ENCODE measurements at regions not wholly inside any gene's neighbourhood (a gene's known extent, or its start where the extent isn't known, plus 50 kb on each side); places are given as distances from the start of the nearest gene placed in this dataset.
A peak's percentile ranks its signal among the peaks of the same experiment; 100 is the strongest.

DNA sequence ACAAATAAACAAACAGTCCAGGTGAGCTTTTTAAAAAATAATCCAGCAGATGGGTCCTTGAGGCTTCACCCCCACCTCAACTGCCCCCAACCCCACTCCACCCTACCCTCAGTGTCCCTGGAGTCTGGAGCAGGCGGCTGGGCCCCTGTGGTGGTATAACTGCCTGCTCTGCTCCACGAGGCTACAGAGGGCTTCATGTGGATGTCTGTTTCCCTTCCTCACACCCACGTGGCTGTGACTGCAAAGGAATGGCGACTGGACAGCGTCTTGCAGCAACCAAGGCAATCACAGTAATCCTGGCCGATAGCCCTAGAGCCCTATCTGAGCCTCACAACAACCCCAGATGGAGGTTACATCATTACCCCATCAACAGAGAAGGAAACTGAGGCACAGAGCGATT lies 76.5 kb downstream of the SLC2A10 start:
- no peak for TF ChIP-seq POLR2A (IDR thresholded peaks at IDR 0.05; ENCODE audit: low read length)
- TF ChIP-seq GATA1 (IDR thresholded peaks at IDR 0.05; ENCODE audit: low read depth, low read length) = no peak
- DNase-seq = no peak

GRCh38 chr20:46786566-46786965 lies 77.1 kb downstream of the SLC2A10 start:
- no peak for DNase-seq
- TF ChIP-seq GATA1 (IDR thresholded peaks at IDR 0.05; ENCODE audit: low read depth, low read length) (no peak), POLR2A (IDR thresholded peaks at IDR 0.05; ENCODE audit: low read length) (no peak)

- DNase-seq = no peak
- TF ChIP-seq POLR2A (IDR thresholded peaks at IDR 0.05; ENCODE audit: low read length) = no peak
Measured at GRCh38 chr20:46787991-46788762, 78.7 kb downstream of the SLC2A10 start.

DNA sequence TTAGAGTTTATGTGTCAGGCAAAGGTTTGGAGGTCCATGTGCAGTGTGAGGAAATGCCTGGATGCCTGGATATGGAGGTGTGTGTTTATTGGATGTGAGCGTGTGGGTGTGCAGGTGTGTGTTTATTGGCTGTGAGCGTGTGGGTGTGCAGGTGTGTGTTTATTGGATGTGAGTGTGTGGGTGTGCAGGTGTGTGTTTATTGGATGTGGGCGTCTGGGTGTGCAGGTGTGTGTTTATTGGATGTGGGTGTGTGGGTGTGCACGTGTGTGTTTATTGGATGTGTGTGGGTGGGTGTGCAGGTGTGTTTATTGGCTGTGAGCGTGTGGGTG lies 79.3 kb downstream of the SLC2A10 start:
- peak in 1 of 2 experiments; percentile 7 for DNase-seq

DNA sequence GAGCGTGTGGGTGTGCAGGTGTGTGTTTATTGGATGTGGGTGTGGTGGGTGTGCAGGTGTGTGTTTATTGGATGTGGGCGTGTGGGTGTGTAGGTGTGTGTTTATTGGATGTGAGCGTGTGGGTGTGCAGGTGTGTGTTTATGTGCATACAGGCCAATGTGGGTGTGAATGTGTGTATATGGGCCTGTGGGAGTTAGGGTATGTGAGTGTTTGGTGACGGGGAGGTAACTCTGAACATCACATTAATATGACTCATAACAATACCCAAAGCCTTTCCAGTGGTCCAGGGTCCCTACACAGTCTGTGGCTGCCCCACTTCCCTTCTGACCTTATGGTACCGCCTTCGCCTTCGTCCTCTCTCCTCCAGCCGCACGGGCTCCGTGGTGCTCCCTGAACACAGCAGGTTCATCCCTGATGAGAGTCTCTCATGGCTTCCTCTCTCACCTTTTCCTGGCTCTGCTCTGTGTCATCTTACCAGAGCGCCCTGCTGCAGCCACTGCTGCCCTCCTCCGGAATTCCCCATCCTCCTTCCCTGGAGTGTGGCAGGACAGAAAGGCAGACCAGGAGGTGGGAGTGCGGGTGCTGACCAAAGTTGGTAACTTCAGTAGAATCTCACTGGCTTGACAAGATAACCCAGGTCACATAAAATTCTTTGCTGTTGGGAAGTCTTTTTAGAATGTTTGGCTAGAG lies 80.0 kb downstream of the SLC2A10 start:
- DNase-seq = no peak
- TF ChIP-seq POLR2A (IDR thresholded peaks at IDR 0.05; ENCODE audit: low read length) = no peak
- no peak for TF ChIP-seq GATA1 (IDR thresholded peaks at IDR 0.05; ENCODE audit: low read depth, low read length)

DNA sequence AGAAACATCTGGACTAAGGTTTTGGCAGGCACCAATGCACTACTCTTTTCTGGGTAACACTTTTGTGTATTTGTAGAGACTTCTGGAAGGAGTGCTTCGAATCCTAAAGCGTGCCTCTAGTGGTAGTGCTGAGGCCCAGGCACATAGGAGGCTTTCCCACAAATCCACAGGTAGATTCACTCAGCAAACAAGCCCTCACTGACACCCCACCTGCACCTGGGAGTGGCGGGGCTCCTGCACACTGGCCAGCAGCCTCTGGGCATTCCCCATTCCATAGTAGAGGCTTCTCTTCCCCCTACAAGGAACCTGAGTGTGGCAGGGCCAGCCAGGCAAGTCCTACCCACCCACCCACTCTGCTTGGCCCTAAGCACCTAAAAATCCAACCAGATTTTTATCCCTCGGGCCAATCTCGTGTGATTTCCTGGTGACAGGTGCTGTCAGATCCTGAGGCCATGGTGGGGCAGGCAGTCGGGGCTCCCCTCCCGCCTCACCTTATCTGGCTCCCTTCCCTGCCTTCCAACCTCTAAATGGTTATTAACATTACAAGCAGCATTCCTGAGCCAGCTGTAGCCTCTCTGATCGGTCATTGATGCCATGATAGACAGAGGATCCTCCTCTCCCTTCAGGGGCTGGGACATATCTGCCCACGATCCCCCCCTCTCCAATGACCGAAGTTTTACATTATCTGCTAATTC lies 82.4 kb downstream of the SLC2A10 start:
- DNase-seq = no peak
- no peak for TF ChIP-seq POLR2A (IDR thresholded peaks at IDR 0.05; ENCODE audit: low read length)
- TF ChIP-seq GATA1 (IDR thresholded peaks at IDR 0.05; ENCODE audit: low read depth, low read length) = no peak

DNA sequence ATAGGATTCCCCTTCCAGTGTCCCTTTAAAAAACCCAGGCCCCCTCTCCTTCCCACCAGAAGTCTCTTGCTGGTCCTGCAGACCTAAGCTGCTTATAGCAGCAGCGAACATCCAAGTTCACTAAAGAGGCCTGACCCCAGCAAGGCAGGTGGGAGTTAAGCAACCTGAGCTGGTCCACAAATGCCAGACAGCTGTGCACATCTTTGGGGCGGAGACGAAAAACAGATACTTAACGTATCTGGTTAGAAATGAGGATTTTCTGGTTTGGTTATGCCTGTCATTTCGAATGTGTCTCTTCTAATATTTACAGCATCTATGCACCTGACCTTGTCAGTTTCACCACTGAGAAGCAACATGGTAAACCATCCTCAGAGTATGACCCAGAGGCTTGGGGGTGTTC lies 87.8 kb downstream of the SLC2A10 start:
- no peak for TF ChIP-seq GATA1 (IDR thresholded peaks at IDR 0.05; ENCODE audit: low read depth, low read length)
- TF ChIP-seq POLR2A (IDR thresholded peaks at IDR 0.05; ENCODE audit: low read length) = no peak

GRCh38 chr20:46798430-46798829 lies 89.0 kb downstream of the SLC2A10 start:
- TF ChIP-seq GATA1 (IDR thresholded peaks at IDR 0.05; ENCODE audit: low read depth, low read length) (no peak), POLR2A (IDR thresholded peaks at IDR 0.05; ENCODE audit: low read length) (no peak)
- no peak for DNase-seq

More for the DNA sequence above, 87.8 kb downstream of the SLC2A10 start:
- DNase-seq = no peak

DNA sequence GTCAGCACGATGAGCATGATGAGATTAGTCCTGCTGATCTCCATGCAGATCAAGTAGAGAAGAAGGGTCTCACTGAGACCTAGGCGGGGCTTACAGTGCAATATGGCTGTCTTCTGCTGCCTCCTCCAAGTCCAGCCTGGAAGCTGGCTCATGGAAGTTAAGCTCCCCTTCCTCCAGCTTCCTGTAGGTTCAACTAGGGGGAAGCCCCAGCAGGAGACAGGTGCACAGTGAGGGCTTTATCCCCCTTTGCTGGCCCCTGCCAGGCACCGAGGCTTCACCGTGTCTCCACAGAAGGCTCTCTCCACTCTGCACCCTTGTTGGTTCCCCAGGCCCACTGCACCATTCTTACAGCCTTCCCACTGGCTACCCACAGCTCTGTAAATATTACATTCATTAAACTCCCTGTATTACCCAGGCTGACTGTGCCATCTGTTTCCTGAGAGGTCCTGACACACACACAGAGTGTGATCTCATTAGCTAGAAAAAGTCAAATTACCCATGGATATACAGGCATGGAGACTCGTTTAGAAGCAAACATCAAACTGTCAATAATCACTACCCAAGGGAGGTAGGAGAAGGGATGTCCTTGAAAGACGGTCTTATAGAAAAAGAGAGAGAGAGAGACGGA lies 90.4 kb downstream of the SLC2A10 start:
- no peak for TF ChIP-seq POLR2A (IDR thresholded peaks at IDR 0.05; ENCODE audit: low read length)
- TF ChIP-seq GATA1 (IDR thresholded peaks at IDR 0.05; ENCODE audit: low read depth, low read length) = no peak
- no peak for DNase-seq

- no peak for DNase-seq
- TF ChIP-seq GATA1 (IDR thresholded peaks at IDR 0.05; ENCODE audit: low read depth, low read length) = no peak
- no peak for TF ChIP-seq POLR2A (IDR thresholded peaks at IDR 0.05; ENCODE audit: low read length)
Measured at GRCh38 chr20:46800409-46800804, 91.0 kb downstream of the SLC2A10 start.

DNA sequence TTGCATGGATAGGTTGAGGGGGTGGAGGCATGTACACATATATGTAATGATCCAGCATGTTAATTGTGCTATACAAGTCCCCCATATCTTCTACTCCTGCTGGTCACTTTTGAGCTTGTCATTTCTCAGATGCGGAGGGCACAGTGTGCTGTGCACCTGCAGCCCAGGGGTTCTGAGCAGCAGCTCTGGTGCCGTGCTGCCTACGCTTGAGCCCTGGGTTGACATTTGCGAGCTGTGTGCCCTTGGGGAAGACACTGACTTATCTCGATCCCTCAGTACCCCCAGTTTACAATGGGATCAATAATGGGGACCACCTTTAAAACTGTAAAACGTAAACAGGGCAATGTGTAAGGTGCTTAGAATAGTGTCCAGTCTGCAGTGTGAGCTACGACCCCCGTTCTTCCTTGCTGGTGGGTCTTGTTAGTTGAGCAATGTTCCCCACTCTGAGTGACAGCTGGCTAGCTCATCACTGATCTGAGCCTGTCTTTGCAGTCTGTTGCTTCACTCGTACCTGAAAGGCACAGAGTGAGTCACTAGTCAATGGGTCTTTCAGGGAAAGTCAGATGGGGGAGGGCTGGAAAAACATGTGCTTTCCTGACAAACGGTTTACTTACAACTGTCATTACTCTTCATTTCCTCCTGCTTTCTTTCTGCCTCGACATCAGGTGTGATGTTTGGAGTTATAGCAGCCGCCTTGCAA lies 91.7 kb downstream of the SLC2A10 start:
- no peak for DNase-seq
- TF ChIP-seq GATA1 (IDR thresholded peaks at IDR 0.05; ENCODE audit: low read depth, low read length) (no peak), POLR2A (IDR thresholded peaks at IDR 0.05; ENCODE audit: low read length) (no peak)

DNA sequence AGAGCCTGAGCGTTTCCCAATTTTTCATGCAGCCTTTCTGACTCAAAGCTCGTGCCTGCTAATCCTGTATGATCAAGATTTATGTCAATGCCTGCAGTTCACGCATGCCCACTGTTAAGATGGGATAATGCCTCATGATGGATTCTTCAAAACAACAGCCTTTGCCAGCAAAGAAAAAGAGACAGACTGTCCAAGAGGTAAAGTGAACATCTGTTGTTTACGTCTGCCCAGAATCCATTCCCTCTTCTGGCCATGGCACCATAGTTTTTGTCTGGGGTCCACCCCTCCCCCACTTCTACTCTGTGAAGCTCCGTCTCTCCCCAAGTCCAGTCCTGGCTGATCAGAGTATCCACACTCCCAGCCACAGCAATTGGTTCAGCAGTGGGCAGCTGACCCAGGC lies 91.9 kb upstream of the EYA2 start:
- no peak for DNase-seq
- TF ChIP-seq POLR2A (IDR thresholded peaks at IDR 0.05; ENCODE audit: low read length) (no peak), GATA1 (IDR thresholded peaks at IDR 0.05; ENCODE audit: low read depth, low read length) (no peak)

DNA sequence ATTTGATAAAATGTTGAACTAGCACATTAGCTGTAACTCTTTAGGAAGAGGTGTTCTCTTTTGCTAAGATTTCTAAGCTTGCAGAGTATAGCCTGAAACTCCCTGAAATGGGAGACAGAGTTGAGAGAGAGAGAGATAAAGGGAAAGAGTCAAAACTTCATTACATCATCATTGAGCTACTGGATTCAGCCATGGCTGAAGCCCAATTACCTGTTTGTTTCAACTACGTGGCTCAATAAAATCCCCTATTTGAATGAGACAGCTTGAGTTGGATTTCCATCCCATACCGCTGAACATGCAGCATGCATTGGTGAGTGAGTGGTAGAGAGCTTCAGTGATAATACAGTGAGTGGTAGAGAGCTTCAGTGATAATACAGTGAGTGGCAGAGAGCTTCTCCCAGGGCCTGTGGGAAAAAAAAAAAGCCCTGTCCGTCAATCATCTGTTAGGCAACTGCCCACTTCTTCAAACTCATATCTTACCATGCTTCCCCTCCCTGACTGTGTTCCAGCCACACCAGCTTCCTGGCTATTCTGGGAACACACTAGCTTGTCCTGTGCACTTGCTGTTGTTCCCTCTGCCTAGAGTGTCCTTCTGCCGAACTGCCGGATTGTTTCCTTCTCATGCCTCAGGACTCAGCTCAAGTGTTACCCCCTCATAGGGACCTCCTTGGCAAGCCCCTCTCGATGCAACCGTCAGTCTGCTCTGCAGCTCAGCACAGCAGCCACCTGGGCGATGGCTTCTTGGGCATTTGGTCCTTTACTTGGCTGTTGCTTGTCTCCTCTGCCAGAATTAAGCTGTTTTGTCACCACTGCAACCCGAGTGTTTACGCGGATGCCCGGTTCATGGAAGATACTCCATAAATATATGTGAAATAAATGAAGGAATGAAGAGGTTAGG lies 91.3 kb upstream of the EYA2 start:
- no peak for DNase-seq
- TF ChIP-seq POLR2A (IDR thresholded peaks at IDR 0.05; ENCODE audit: low read length) = no peak
- no peak for TF ChIP-seq GATA1 (IDR thresholded peaks at IDR 0.05; ENCODE audit: low read depth, low read length)
